HEK293 (cell line): ENCODE measurements at regions not wholly inside any gene's neighbourhood (a gene's known extent, or its start where the extent isn't known, plus 50 kb on each side); places are given as distances from the start of the nearest gene placed in this dataset.

ENCODE experiments used
- CTCF ChIA-PET: fragments of 350-600 bp; formaldehyde crosslinking; extraction: SDS; loops from one replicate; lab custom pipeline; 2021; ENCODE audit warnings: antibody characterized with exemption; lab: Yijun Ruan, JAX
- POLR2A ChIA-PET: fragments of 300-600 bp; formaldehyde crosslinking; extraction: SDS; loops from one replicate; lab custom pipeline; 2020; ENCODE audit warnings: antibody characterized with exemption, inconsistent platforms; lab: Yijun Ruan, JAX
- H3K27ac ChIP-seq: fragments of 200-500 bp; sonication (Bioruptor generic); 2 replicates; pipeline ENCODE4 v1.5.1; 2014; ENCODE audit warnings: low read depth, low read length, control low read depth, inconsistent platforms; ENCODE audit errors: extremely low read depth
- H3K36me3 ChIP-seq, 2 experiments: fragments of 200-500 bp in 1 of 2; sonication (Bioruptor generic) in 1 of 2; 1 replicate in 1 of 2; 2 replicates in 1 of 2; pipeline ENCODE4 v1.5.1; 2014 to 2017; ENCODE audit warnings: inconsistent platforms in 2 of 2, low read length in 2 of 2; ENCODE audit not compliant: control insufficient read depth in 2 of 2, insufficient read depth in 1 of 2
- H3K4me1 ChIP-seq: fragments of 200-500 bp; sonication (Bioruptor generic); 2 replicates; pipeline ENCODE4 v1.5.1; 2014; ENCODE audit warnings: mild to moderate bottlenecking, low read length, inconsistent platforms; ENCODE audit not compliant: control insufficient read depth, insufficient read depth
- H3K4me3 ChIP-seq: 2 replicates; pipeline ENCODE4 v1.5.1; 2011; ENCODE audit warnings: low read depth, mild to moderate bottlenecking, control low read depth, low read length, moderate library complexity
- H3K9me3 ChIP-seq: fragments of 200-500 bp; sonication (Bioruptor generic); 2 replicates; pipeline ENCODE4 v1.5.1; 2014; ENCODE audit warnings: low read depth, low read length, inconsistent platforms; ENCODE audit not compliant: control insufficient read depth, insufficient read depth
- BCL6B ChIP-seq: fragments of 450-650 bp; formaldehyde crosslinking; IDR thresholded peaks from 2 replicates; pipeline ENCODE4 v1.5.1; 2017; ENCODE audit warnings: missing biosample characterization, missing genetic modification characterization
- SCRT2 ChIP-seq: fragments of 450-650 bp; formaldehyde crosslinking; IDR thresholded peaks from 2 replicates; pipeline ENCODE4 v1.5.1; 2016; ENCODE audit warnings: missing biosample characterization, missing genetic modification characterization
- SETDB1 ChIP-seq: IDR thresholded peaks from one replicate; pipeline ENCODE4 v1.6.1; 2017; ENCODE audit warnings: mild to moderate bottlenecking, low read length, moderate library complexity, mixed read lengths; ENCODE audit not compliant: insufficient read length
- TRIM28 ChIP-seq: IDR thresholded peaks from 2 replicates; pipeline ENCODE4 v1.6.1; 2011; ENCODE audit warnings: low read length, control low read depth, borderline replicate concordance
- ZBTB44 ChIP-seq: fragments of 450-650 bp; IDR thresholded peaks from 2 replicates; pipeline ENCODE4 v1.5.1; 2018; ENCODE audit warnings: missing biosample characterization, mild to moderate bottlenecking, missing genetic modification characterization
- ZNF2 ChIP-seq: fragments of 450-650 bp; formaldehyde crosslinking; IDR thresholded peaks from 2 replicates; pipeline ENCODE4 v1.5.1; 2016; ENCODE audit warnings: missing biosample characterization, missing genetic modification characterization
- ZNF280D ChIP-seq: fragments of 450-650 bp; formaldehyde crosslinking; IDR thresholded peaks from 2 replicates; pipeline ENCODE4 v1.5.1; 2016; ENCODE audit warnings: missing biosample characterization, missing genetic modification characterization
- ZNF585B ChIP-seq: fragments of 450-650 bp; formaldehyde crosslinking; IDR thresholded peaks from 2 replicates; pipeline ENCODE4 v1.5.1; 2016; ENCODE audit warnings: missing biosample characterization, missing genetic modification characterization
- ZNF639 ChIP-seq: fragments of 450-650 bp; formaldehyde crosslinking; IDR thresholded peaks from 2 replicates; pipeline ENCODE4 v1.5.1; 2016; ENCODE audit warnings: missing biosample characterization, missing genetic modification characterization

- H3K4me1 ChIP-seq = no peaks in the 10 kb centered on the region
- no peak overlapping the region for H3K27ac ChIP-seq
- no peaks in the 10 kb centered on the region for H3K36me3 ChIP-seq
- ChIA-PET POLR2A (no interaction called here), CTCF (no interaction called here)
- TF ChIP-seq SCRT2 (tag by site-specific recombination) (no peak), ZNF280D (tag by site-specific recombination) (no peak), ZNF2 (tag by site-specific recombination) (no peak), ZBTB44 (tag by site-specific recombination) (no peak)
- H3K9me3 ChIP-seq = no peaks in the 10 kb centered on the region
- H3K4me3 ChIP-seq = no peak overlapping the region
Observed at GRCh38 chr2:120840795-120841487, 105.3 kb downstream of the GLI2 start.

- CTCF ChIA-PET = interaction anchor here (0.6 to 0.7 kb wide), 2 partner anchors 15 to 84 kb away, joined by 3 read pairs; no protein-coding TSS in a partner anchor
- H3K9me3 ChIP-seq = no peaks in the 10 kb centered on the region
- H3K4me3 ChIP-seq = no peak overlapping the region
- H3K27ac ChIP-seq = no peak overlapping the region
- 0 out of 2 replicates have a peak, but pooled peaks cover 3% of the 10 kb centered on the region for H3K4me1 ChIP-seq
- TF ChIP-seq ZNF585B (peak; percentile 92), ZNF639 (tag by site-specific recombination) (no peak), BCL6B (tag by site-specific recombination) (no peak), SETDB1 (peak; percentile 15), TRIM28 (peak; percentile 71; the same call in 1 of the 2 replicates)
- POLR2A ChIA-PET = no interaction called here
- no peaks in the 10 kb centered on the region for H3K36me3 ChIP-seq
Observed at GRCh38 chr2:120842456-120843439, 107.1 kb downstream of the GLI2 start.
